GM18508 (cell line): ENCODE measurements at regions not wholly inside any gene's neighbourhood (a gene's known extent, or its start where the extent isn't known, plus 50 kb on each side); places are given as distances from the start of the nearest gene placed in this dataset.
"Not testable (repeated sequence)": the region's sequence is repeated elsewhere in the genome, so short reads cannot be mapped to it uniquely, and the experiment has no call there.

Experiments used
- ATAC-seq: cut with Tn5 transposase; IDR thresholded peaks from one replicate; pipeline ENCODE4 v1.9.1; 2021; ENCODE audit warnings: moderate number of reproducible peaks; ENCODE audit not compliant: insufficient read depth, unreplicated experiment

GRCh38 chr1:221237587-221237986, 358.3 kb downstream of the HLX start:
- ATAC-seq = no peak

- ATAC-seq = no peak
Observed at GRCh38 chr1:221239181-221239580, 359.9 kb downstream of the HLX start.

- no peak for ATAC-seq
Observed at GRCh38 chr1:221239792-221240191, 360.5 kb downstream of the HLX start.

GRCh38 chr1:221240690-221241089, 361.4 kb downstream of the HLX start:
- ATAC-seq = no peak

GRCh38 chr1:221241157-221241556, 361.9 kb downstream of the HLX start:
- no peak for ATAC-seq

GRCh38 chr1:221241592-221241991, 362.3 kb downstream of the HLX start:
- ATAC-seq = no peak

GRCh38 chr1:221246067-221246466, 366.8 kb downstream of the HLX start:
- ATAC-seq = no peak

- no peak for ATAC-seq
Observed at GRCh38 chr1:221246628-221247415, 367.6 kb downstream of the HLX start.

- no peak for ATAC-seq
Observed at GRCh38 chr1:221251580-221251979, 372.3 kb downstream of the HLX start.

- no peak for ATAC-seq
Observed at GRCh38 chr1:221254813-221255212, 375.6 kb downstream of the HLX start.

- ATAC-seq = no peak
Observed at GRCh38 chr1:221256773-221257172, 377.5 kb downstream of the HLX start.

GRCh38 chr1:221257548-221257947, 378.3 kb downstream of the HLX start:
- ATAC-seq = not testable (repeated sequence)

GRCh38 chr1:221262677-221263076, 383.4 kb downstream of the HLX start:
- not testable (repeated sequence) for ATAC-seq

- peak; percentile 96 for ATAC-seq
Observed at GRCh38 chr1:221263831-221264767, 384.9 kb downstream of the HLX start.

GRCh38 chr1:221264848-221265247, 385.6 kb downstream of the HLX start:
- no peak for ATAC-seq

GRCh38 chr1:221268295-221268694, 389.1 kb downstream of the HLX start:
- no peak for ATAC-seq

GRCh38 chr1:221271701-221272100, 392.5 kb downstream of the HLX start:
- no peak for ATAC-seq

GRCh38 chr1:221272940-221273339, 393.7 kb downstream of the HLX start:
- ATAC-seq = no peak

- ATAC-seq = no peak
Observed at GRCh38 chr1:221274373-221274772, 395.1 kb downstream of the HLX start.

- no peak for ATAC-seq
Observed at GRCh38 chr1:221276896-221277409, 397.7 kb downstream of the HLX start.

- ATAC-seq = no peak
Observed at GRCh38 chr1:221279146-221279545, 399.9 kb downstream of the HLX start.
